ENCODE measurements at regions not wholly inside any gene's neighbourhood (a gene's known extent, or its start where the extent isn't known, plus 50 kb on each side); places are given as distances from the start of the nearest gene placed in this dataset.
"Not testable (repeated sequence)": the region's sequence is repeated elsewhere in the genome, so short reads cannot be mapped to it uniquely, and the experiment has no call there.

DNA sequence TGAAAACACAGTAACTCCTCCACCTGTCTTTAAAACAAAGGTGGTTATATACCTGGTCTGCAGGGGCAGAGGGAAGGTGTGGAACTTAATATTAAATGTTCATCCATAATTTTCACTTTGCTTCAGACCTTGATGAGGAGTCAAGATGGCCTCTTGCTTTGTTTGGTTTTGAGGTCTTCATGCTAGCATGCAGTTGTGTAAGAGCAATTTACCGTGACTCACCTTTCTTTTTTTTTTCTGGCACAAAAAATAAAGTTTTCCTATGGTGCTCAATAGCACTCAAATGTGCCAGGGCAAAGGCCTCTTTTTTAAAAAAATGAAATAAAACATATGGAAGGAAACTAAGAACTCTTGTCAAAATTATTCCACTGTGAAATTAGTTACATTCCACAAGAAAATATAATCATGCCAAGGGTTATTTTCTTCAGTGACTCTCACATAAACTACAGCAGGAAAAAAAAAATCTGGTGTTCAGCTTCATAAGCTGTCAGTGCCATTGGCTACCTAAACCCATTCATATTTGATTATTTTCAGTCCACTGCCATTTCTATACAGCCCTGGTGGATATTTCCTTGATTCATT lies 128.2 kb downstream of the SLC7A11 start:
- no peak overlapping the region for H3K27ac Mint-ChIP-seq (ENCODE audit: unreplicated experiment)
- no peak overlapping the region for H3K4me3 Mint-ChIP-seq (ENCODE audit: unreplicated experiment)
- no peaks in the 10 kb centered on the region for H3K9me3 Mint-ChIP-seq (ENCODE audit: low read depth)
- H3K36me3 Mint-ChIP-seq (ENCODE audit: low read depth) = no peaks in the 10 kb centered on the region
- H3K27me3 Mint-ChIP-seq (ENCODE audit: low read depth) = no peaks in the 10 kb centered on the region
- no peak for TF ChIP-seq CTCF (IDR thresholded peaks at IDR 0.05)
- peaks cover 23% of the 10 kb centered on the region for H3K4me1 Mint-ChIP-seq (ENCODE audit: low read depth)
- DNase-seq (ENCODE audit: low spot score) = no peak

GRCh38 chr4:138112890-138113289 lies 129.3 kb downstream of the SLC7A11 start:
- not testable (repeated sequence) for H3K9me3 Mint-ChIP-seq (ENCODE audit: low read depth); DNase-seq (ENCODE audit: low spot score); H3K36me3 Mint-ChIP-seq (ENCODE audit: low read depth); H3K27me3 Mint-ChIP-seq (ENCODE audit: low read depth); H3K4me3 Mint-ChIP-seq (ENCODE audit: unreplicated experiment); H3K27ac Mint-ChIP-seq (ENCODE audit: unreplicated experiment)
- peaks cover 24% of the 10 kb centered on the region for H3K4me1 Mint-ChIP-seq (ENCODE audit: low read depth)

- Mint-ChIP-seq H3K4me1 (ENCODE audit: low read depth) (peaks cover 29% of the 10 kb centered on the region), H3K27ac (ENCODE audit: unreplicated experiment) (no peak overlapping the region), H3K36me3 (ENCODE audit: low read depth) (peaks cover 2% of the 10 kb centered on the region), H3K4me3 (ENCODE audit: unreplicated experiment) (no peak overlapping the region), H3K9me3 (ENCODE audit: low read depth) (peaks cover 4% of the 10 kb centered on the region), H3K27me3 (ENCODE audit: low read depth) (no peaks in the 10 kb centered on the region)
- no peak for DNase-seq (ENCODE audit: low spot score)
- TF ChIP-seq CTCF (IDR thresholded peaks at IDR 0.05) = no peak
These were observed 129.8 kb downstream of the SLC7A11 start for GRCh38 chr4:138112389-138112788.

DNA sequence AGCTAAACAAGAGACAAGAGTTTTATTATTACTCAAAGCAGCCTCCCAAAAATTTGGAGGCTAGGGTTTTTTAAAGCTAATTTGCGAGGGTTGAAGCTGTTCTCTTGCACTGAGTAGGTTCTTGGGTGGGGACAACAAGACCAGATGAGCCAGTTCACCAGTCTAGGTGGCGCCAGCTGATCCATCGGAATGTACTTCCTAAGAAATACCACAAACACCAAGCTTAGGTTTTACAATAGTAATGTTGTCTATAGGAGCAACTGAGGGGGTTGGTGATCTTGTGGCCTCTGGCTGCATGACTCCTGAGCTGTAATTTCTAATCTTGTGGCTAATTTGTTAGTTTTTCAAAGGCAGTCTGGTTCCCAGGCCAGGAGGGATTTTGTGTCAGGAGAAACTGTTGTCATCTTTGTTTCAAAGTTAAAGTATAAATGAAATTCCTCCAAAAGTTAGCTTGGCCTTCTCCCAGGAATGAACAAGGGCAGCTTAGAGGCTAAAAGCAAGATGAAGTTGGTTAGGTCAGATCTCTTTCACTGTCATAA lies 130.6 kb downstream of the SLC7A11 start:
- H3K27ac Mint-ChIP-seq (ENCODE audit: unreplicated experiment) = no peak overlapping the region
- peaks cover 2% of the 10 kb centered on the region for H3K36me3 Mint-ChIP-seq (ENCODE audit: low read depth)
- no peak for TF ChIP-seq CTCF (IDR thresholded peaks at IDR 0.05)
- peaks cover 4% of the 10 kb centered on the region for H3K9me3 Mint-ChIP-seq (ENCODE audit: low read depth)
- peaks cover 35% of the 10 kb centered on the region for H3K4me1 Mint-ChIP-seq (ENCODE audit: low read depth)
- H3K27me3 Mint-ChIP-seq (ENCODE audit: low read depth) = no peaks in the 10 kb centered on the region
- H3K4me3 Mint-ChIP-seq (ENCODE audit: unreplicated experiment) = no peak overlapping the region
- no peak for DNase-seq (ENCODE audit: low spot score)

- DNase-seq (ENCODE audit: low spot score) = no peak
- peaks cover 4% of the 10 kb centered on the region for H3K9me3 Mint-ChIP-seq (ENCODE audit: low read depth)
- no peak overlapping the region for H3K27ac Mint-ChIP-seq (ENCODE audit: unreplicated experiment)
These were observed 131.3 kb downstream of the SLC7A11 start for GRCh38 chr4:138110815-138111214.

More at GRCh38 chr4:138110815-138111214, 131.3 kb downstream of the SLC7A11 start:
- Mint-ChIP-seq H3K27me3 (ENCODE audit: low read depth) (no peaks in the 10 kb centered on the region), H3K4me3 (ENCODE audit: unreplicated experiment) (no peak overlapping the region), H3K36me3 (ENCODE audit: low read depth) (peaks cover 2% of the 10 kb centered on the region), H3K4me1 (ENCODE audit: low read depth) (peaks cover 35% of the 10 kb centered on the region)
- TF ChIP-seq CTCF (IDR thresholded peaks at IDR 0.05) = no peak

Measured in chondrocyte (in vitro differentiated cells).